Left renal pelvis (tissue), 4 donors: ENCODE measurements at regions not wholly inside any gene's neighbourhood (a gene's known extent, or its start where the extent isn't known, plus 50 kb on each side); places are given as distances from the start of the nearest gene placed in this dataset.
"Not testable (repeated sequence)": the region's sequence is repeated elsewhere in the genome, so short reads cannot be mapped to it uniquely, and the experiment has no call there.

Source experiments
- DNase-seq, 4 donors: peaks; one replicate each; pipeline ENCODE4 v3.0.0-alpha.2; 2013; ENCODE audit warnings: low read depth in 4 of 4, low spot score in 3 of 4

DNA sequence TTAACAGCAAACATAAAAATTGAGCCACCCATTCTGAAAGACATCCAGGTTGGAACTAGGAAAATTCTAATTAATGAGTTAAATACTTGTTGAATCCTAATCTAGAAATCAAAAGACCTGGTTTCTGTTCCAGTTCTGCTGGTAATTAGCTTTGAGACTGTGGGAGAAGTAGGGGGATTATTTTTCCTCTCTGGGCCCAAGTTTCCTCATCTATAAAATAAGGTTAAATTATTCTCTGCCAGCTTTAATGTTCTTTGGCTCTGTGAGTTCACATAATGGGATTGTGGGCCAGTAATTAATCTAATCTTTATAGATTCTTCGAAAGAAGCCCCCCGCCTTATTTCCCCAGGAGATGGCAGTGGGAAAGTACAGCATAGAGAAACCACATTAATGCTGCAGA, 104.6 kb downstream of the ENC1 start:
- no peak for DNase-seq

DNA sequence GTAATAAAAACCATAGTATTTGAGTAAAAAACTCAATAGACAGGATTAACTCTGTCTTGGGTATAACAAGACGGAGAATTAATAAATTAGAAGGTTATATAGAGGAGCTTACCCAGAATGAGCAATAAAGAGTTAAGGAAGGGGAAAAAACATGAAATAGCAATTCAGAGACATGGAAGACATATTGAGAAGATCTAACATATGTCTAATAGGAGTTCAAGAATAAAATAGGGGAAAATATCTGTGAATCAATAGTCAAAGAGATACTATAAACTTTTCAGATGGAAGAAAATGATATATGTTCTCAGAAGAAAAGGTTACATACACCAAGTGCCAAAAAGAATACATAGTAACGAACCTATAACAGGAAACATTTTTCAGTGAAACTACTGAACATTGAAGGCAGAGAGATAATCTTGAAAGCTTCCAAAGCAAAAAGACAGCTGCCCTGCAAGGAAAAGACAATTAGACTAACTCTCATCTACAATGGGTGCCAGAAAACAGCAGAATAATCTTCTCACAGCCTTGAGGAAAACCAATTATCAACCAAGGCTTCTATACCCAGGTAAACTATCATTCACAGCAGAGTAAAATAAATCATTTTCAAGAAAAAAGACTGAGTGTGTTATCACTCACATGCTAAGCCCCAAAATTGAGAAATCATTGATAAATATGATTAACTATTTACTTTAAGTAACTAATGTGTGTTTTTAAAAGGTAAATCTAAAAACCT, 106.0 kb downstream of the ENC1 start:
- DNase-seq: no peak

DNA sequence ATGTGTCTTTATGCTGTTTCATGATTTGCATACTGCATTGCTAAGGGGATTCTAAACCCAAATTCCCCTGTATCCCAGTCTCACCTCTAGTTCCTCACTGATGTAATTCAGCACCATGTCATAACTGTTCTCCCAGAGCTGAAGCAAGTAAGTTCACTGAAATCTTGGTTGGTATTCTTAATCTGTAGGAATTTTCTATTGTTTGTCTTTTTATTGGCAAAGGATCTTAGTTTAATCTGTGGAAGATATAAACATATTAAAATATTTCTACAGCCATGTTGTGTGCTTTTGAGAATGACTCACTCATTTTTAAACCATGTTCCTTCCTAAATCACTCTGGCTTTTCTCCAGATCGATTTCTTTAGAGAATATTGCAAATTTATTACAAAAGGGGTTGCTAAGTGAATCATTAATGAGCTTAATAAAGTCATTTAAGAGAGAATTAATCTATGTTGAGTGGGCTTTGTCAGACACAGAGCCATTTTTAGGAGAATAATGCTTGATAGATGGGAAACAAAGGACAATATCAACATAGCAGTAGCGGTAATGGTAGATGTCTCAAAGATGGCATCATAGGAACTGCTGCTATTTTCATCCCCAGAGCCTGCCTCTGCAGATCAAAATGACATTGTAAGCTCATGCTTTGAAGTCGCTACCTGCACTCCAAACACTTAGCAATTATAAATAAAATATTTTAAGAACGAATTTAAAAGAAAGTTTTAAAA, 110.0 kb downstream of the ENC1 start:
- no peak for DNase-seq

DNA sequence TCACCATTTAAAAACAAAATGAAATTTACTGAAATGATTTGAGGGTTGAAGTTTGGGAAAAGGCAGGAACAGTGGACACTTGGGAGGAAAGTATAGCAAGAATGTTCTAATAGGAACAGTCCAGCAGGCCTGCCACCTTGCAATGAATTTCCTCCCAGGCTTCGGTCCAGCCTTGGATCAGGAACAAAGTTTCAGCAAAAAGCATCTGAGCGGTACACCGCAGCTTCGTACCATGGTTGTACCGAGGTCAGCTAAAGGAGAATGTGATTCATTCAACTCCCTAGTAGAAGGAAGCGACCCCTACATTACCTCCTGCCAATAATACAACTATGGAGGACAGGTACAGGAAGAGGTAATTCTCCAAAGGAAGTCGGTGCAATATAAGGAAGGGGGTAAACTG, 111.4 kb downstream of the ENC1 start:
- no peak for DNase-seq

DNA sequence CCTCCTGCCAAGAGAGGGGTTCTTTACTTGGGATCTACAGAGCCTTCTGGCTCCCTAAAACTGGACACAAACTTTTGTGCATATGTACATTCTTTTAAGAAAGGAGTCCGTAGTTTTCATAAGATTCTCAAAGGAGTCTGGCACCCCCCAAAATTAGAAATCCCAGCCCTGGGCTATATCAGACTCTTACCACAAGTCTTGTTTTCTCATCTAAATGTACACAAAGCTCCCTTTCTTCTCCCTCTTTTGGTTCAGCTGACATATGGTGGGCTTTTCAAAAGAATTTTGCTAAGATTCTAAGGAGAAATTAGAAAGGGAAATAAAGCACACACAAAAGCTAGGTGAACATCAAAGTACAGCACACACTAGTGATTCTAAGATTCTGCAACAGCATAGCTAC, 114.4 kb downstream of the ENC1 start:
- no peak for DNase-seq

DNA sequence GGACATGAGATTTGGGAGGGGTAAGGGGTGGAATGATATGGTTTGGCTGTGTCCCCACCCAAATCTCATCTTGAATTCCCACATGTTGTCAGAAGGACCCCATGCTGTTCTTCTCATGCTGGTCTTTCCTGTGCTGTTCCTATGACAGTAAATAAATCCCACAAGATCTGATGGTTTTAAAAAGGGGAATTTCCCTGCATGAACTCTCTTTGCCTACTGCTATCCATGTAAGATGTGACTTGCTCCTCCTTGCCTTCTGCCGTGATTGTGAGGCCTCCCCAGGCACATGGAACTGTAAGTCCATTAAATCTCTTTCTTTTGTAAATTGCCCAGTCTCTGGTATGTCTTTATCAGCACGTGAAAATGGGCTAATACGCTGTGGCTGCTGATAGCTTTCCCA, 115.8 kb downstream of the ENC1 start:
- DNase-seq: not testable (repeated sequence)

DNA sequence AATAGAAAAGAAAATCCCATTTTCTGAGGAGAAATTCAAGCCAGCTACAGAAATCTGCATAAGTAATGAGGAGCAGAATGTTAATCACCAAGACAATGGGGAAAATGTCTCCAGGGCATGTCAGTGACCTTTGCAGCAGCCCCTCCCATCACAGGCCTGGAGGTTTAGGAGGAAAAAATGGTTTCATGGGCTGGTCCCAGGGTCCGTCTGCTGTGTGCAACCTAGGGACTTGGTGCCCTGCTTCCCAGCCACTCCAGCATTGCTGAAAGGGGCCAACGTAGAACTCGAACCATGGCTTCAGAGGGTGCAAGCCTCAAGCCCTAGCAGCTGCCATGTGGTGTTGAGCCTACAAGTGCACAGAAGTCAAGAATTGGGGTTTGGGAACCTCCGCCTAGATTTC, 116.8 kb downstream of the ENC1 start:
- not testable (repeated sequence) for DNase-seq

DNA sequence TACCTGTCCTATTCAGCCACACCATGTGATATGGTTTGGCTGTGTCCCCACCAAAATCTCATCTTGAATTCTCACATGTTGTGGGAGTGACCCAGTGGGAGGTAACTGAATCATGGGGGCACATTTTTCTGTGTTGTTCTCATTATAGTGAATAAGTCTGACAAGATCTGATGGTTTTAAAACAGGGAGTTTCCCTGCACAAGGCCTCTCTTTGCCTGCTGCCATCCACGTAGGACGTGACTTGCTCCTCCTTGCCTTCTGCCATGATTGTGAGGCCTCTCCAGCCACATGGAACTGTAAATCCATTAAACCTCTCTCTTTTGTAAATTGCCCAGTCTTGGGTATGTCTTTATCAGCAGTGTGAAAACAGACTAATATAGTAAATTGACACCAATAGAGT, 117.7 kb downstream of the ENC1 start:
- DNase-seq: not testable (repeated sequence)

DNA sequence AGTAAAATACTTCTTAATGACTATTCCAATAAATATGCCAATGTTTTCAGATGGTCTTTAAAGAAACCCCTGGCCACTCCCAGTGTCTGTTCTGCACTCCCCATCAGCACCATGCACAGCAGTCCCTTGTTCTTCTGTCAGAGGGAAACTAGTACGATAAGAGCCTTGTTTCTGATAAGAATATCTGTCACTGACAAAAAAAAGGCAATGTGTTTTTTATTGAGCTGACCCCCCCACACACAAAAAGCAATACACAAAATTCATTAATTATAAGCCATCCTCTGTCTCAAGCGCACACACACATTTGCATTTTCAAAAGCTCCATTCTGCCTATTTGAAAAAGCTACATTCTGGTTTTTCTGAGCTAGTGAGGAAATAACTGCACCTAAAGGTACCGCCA, 119.1 kb downstream of the ENC1 start:
- DNase-seq: no peak

DNA sequence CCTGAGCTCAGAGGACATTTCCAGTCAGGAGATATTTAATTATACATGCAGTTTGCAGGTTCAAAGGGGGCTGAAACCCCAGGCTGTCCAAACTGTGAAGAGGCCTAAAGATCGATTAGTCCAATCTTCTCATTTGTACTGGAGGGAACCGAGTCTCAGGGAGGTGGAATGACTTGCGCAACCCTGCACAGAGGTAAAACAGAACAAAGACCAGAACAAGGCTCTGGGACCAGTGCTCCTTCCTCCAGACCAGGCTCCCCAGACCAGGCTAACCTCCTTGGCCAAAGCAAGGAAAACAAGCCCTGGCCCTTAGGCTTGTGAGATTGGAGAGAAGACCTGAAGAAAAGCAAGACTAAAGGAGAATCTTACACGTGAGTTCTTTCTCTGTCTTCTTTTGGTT, 120.8 kb downstream of the ENC1 start:
- no peak for DNase-seq

DNA sequence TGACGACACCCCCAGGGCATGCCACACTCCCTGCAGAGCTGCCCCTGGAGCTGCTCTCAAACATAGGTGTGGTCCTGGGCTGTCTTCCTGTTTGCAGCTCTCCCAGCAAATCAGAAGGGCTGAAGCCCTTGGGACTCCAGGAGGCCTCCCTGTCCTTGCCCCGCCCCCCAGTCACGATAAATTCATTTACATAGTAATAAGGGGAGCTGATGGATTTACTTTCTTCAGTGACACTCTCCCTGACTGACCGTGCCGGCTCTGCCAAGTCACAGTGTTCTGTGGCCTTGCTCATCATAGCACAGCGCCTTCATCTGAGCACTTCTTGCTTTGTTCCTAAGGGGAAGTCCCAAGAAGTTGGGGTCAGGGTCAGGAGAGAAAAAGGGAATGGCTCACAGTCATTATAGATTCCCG, 121.4 kb downstream of the ENC1 start:
- DNase-seq: no peak

DNA sequence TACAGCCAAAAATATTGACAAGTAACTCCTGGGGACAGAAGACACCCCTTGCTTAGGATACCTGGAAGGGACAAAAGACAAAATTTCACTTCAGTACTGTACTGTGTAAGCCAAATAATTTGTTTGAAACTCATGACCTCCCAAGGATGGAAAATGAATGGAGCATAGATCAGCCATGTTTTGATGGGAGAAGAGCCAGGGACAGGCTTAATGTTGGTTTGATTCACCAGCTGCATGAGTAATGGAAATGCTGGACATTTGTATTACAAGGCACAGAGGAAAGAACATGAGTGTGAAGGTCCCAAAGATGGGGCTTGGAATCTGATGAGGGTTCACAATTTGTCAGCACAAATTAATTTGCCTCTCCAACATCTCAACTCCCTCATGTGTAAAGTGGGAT, 122.8 kb downstream of the ENC1 start:
- DNase-seq: no peak

DNA sequence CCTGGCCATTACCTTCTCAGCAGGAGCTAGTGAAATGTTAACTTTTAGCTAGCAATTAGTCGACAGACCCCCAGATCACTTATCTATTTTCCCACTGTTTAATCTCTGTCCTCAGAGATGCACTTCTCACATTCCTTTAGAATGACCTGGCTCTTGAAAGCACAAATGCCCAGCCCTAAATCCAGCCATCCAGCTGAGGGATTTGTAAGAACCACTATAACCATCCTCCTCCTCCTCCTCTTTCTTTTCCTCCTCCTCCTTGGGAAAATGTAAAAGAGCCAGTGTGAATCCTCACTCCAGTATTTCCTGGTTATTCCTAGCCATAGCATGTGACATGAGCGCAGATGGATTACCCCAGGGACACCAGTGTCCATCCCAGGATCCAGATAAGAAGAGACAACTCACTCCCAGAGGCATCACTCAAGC, 124.3 kb downstream of the ENC1 start:
- no peak for DNase-seq

DNA sequence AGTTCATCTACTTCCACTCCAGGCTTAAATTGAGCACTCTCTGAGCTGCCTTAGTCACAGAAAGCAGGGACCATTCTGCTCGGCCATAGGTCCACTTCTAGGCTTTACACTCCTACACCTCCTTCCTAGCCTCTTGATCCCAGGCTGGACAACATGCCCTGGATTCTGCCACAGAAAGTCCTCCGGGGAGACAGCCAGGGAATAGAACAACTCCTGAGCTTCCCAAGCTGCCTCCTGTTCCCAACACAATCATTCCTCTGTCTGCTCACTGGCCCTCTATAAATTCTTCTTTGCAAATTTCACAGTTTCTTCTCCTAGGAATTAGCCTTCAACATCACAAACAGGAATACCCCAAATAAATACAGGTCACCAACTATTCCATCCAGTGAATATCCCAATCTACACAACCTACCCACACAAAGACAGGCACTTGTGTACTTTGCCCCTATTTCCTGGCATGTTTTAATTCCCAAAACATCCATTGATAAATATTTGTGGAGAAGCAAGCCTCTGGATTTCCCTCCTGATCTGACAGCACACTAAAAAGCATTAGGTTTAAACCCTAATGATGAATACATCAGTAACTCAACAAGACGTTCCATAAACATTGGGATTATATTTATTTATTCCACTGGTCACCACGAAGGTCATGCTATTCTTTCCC, 125.5 kb downstream of the ENC1 start:
- no peak for DNase-seq

DNA sequence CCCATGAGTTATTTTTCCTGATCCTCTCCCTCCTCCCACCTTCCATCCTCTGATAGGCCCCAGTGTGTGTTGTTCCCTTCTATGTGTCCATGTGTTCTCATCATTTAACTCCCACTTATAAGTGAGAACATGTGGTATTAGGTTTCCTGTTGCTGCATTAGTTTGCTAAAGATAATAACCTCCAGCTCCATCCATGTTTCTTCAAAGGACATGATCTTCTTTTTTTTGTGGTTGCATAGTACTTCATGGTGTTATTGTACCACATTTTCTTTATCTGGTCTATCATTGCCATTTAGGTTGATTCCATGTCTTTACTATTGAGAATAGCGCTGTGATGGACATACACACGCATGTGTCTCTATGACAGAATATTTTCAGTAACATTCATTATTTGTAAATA, 128.8 kb downstream of the ENC1 start:
- DNase-seq: not testable (repeated sequence)

DNA sequence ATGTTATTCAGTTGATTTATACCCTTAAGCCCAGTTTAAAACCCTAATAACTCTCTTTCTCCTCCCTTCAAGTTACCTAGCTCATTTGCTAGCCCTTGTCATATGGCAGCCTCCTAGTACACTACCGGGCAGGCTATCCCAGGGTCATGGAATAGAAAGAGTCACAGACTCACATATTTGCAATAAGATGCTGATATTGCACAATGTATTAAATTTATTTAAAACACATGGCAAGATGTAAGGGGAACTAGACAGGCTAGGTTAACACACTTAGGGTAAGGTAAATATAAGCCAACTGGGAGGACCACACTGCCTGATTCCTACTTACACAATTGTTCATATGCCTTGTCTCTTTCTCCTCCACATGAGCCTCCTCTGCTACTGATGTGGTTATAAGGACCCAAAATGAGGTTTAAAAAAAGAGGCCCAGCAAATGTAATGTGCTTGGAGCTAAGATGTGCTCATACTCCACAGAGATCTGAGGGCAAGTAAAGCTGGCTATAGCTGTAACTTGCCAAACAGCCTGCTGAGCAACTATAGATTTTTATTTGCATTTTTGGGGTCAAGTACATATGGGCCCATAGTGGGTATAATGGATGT, 130.0 kb downstream of the ENC1 start:
- DNase-seq: no peak

DNA sequence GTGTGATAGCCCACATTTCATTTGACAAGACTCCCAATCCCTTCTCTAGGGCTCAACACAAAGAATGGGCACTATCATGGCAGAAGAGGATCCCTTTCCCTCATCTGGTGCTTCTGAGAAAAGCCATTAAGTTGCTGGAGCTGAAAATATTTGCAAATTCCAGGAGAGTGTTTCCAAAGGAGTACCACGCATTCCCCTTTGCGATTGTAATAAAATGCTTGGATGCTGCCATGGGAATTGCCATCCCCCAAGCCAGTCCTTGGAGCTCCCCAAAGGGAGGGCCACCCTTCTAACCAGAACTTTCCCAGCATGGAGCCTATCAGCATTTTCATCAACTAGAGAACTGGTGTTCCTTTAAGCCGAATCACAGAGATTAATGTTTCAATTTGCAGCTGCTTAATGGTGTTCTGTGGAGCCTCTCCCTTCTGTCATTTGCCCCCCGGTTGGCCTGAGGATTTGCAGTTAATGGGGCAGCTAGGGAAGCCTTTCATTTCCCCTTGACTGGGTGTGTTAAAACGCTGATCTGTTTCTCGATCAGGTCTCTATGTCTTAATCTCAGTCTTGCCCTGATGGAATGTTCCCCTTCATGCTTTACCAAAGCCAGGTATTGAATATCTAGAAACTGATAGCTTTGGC, 133.0 kb downstream of the ENC1 start:
- DNase-seq: peak in 1 of 4 donors; percentile 60

DNA sequence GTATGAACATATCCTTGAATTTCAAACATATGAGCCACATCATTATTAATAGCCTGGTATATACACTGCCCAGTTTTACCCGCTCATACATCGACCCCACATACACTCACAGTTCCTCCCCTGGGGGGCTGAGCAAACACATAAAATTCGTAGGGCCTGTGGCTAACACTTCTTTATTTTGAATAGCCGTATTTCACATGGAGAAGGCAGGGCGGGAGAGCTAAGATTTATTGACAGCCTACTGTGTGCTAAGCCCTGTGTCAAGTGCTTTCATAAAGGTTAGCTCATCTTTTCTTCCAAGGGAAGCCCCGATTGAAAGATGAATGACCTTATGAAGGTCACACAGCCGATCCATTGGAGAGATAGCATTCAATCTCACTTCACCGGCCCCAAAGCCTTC, 134.4 kb downstream of the ENC1 start:
- no peak for DNase-seq

DNA sequence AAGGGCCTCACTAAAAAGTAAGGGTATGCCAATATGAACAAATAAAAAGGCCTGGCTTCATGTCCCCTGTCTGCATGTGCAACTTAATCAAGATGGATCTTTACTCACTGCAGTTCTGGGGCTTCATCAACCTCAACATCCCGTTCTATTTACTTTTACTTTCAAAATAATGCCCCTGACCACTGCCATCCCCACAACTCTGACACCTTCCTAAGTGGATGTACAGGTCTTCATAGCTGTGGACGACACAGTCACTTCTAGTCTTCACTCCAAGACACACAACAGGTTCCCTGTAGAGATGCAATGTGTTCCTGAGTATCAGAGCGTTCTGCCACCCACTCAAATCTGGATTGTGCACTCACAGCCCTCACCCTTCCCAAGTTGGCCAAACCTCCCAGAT, 136.1 kb downstream of the ENC1 start:
- DNase-seq: no peak

DNA sequence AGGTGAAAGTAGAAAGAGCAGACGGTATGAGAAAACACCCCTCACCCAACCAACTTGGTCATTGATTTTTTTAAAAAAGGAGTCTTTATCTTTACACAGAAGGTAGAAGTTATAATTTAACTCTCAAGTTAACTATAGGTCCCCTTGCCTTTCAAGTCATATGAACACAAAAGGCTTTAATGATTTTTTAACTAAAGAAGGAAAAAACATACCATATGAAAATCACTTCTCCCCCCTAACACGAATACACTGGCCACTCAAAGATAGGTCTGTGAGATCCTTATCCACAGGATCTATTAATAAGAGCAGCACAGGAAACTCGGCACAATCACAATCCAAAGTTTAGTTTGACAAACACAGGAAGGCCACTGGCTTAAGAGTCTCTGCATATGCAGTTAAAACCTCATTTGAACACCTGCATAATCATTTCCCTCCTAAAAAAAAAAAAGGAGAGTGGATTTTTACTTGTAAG, 138.0 kb downstream of the ENC1 start:
- no peak for DNase-seq
